ENCODE measurements at regions not wholly inside any gene's neighbourhood (a gene's known extent, or its start where the extent isn't known, plus 50 kb on each side); places are given as distances from the start of the nearest gene placed in this dataset.

- Mint-ChIP-seq H3K36me3 (no peaks in the 10 kb centered on the region), H3K27me3 (ENCODE audit: insufficient read depth, low read depth) (peaks cover 2% of the 10 kb centered on the region), H3K9me3 (peaks cover 44% of the 10 kb centered on the region), H3K4me1 (no peaks in the 10 kb centered on the region), H3K4me3 (no peak overlapping the region), H3K27ac (no peak overlapping the region)
- no peak overlapping the region for H2AFZ ChIP-seq (replicated peaks)
- no peak for DNase-seq (ENCODE audit: low spot score)
- no peak overlapping the region for H3K27ac ChIP-seq
- no peaks in the 10 kb centered on the region for H3K36me3 ChIP-seq
- H3F3A ChIP-seq (ENCODE audit: low read depth), result no peaks in the 10 kb centered on the region
- H3K9me3 ChIP-seq (ENCODE audit: low read depth), result no peaks in the 10 kb centered on the region
- no peak overlapping the region for H3K4me2 ChIP-seq
- H3K79me2 ChIP-seq (ENCODE audit: low read depth), result no peaks in the 10 kb centered on the region
- no peak overlapping the region for H3K4me3 ChIP-seq
- no peak overlapping the region for H3K9ac ChIP-seq
- H3K4me1 ChIP-seq, result no peaks in the 10 kb centered on the region
- TF ChIP-seq EZH2phosphoT487 (IDR thresholded peaks at IDR 0.05), result no peak
- no peak for TF ChIP-seq EZH2 (IDR thresholded peaks at IDR 0.05)
- TF ChIP-seq, protein P1, sequence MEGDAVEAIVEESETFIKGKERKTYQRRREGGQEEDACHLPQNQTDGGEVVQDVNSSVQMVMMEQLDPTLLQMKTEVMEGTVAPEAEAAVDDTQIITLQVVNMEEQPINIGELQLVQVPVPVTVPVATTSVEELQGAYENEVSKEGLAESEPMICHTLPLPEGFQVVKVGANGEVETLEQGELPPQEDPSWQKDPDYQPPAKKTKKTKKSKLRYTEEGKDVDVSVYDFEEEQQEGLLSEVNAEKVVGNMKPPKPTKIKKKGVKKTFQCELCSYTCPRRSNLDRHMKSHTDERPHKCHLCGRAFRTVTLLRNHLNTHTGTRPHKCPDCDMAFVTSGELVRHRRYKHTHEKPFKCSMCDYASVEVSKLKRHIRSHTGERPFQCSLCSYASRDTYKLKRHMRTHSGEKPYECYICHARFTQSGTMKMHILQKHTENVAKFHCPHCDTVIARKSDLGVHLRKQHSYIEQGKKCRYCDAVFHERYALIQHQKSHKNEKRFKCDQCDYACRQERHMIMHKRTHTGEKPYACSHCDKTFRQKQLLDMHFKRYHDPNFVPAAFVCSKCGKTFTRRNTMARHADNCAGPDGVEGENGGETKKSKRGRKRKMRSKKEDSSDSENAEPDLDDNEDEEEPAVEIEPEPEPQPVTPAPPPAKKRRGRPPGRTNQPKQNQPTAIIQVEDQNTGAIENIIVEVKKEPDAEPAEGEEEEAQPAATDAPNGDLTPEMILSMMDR (IDR thresholded peaks at IDR 0.05), result no peak
- H3K27me3 ChIP-seq, result no peaks in the 10 kb centered on the region
- no peaks in the 10 kb centered on the region for H4K20me1 ChIP-seq (ENCODE audit: low read depth)
Observed at GRCh38 chr12:38156497-38157245, 159.9 kb upstream of the ALG10B start.

GRCh38 chr12:38157274-38157932, 159.2 kb upstream of the ALG10B start:
- H3K4me2 ChIP-seq, result no peak overlapping the region
- no peaks in the 10 kb centered on the region for H3K4me1 ChIP-seq
- Mint-ChIP-seq H3K27me3 (ENCODE audit: insufficient read depth, low read depth) (peaks cover 2% of the 10 kb centered on the region), H3K27ac (no peak overlapping the region), H3K9me3 (peaks cover 44% of the 10 kb centered on the region), H3K4me1 (no peaks in the 10 kb centered on the region), H3K4me3 (no peak overlapping the region), H3K36me3 (no peaks in the 10 kb centered on the region)
- H3K4me3 ChIP-seq, result no peak overlapping the region
- H3K36me3 ChIP-seq, result no peaks in the 10 kb centered on the region
- H4K20me1 ChIP-seq (ENCODE audit: low read depth), result no peaks in the 10 kb centered on the region
- no peaks in the 10 kb centered on the region for H3F3A ChIP-seq (ENCODE audit: low read depth)
- H3K9ac ChIP-seq, result no peak overlapping the region
- H2AFZ ChIP-seq (replicated peaks), result no peak overlapping the region
- TF ChIP-seq EZH2phosphoT487 (IDR thresholded peaks at IDR 0.05) (no peak), EZH2 (IDR thresholded peaks at IDR 0.05) (no peak)
- TF ChIP-seq, protein P1 (IDR thresholded peaks at IDR 0.05), result no peak
- H3K79me2 ChIP-seq (ENCODE audit: low read depth), result no peaks in the 10 kb centered on the region
- DNase-seq (ENCODE audit: low spot score), result no peak
- no peaks in the 10 kb centered on the region for H3K27me3 ChIP-seq
- no peaks in the 10 kb centered on the region for H3K9me3 ChIP-seq (ENCODE audit: low read depth)
- H3K27ac ChIP-seq, result no peak overlapping the region

- H3K4me2 ChIP-seq, result no peak overlapping the region
- H3F3A ChIP-seq (ENCODE audit: low read depth), result no peaks in the 10 kb centered on the region
- H3K79me2 ChIP-seq (ENCODE audit: low read depth), result no peaks in the 10 kb centered on the region
- H3K4me3 Mint-ChIP-seq, result no peak overlapping the region
- no peak for TF ChIP-seq EZH2phosphoT487 (IDR thresholded peaks at IDR 0.05)
- TF ChIP-seq, protein P1 (IDR thresholded peaks at IDR 0.05), result no peak
- no peak for TF ChIP-seq EZH2 (IDR thresholded peaks at IDR 0.05)
- H3K27me3 Mint-ChIP-seq (ENCODE audit: insufficient read depth, low read depth), result peaks cover 2% of the 10 kb centered on the region
- H3K9ac ChIP-seq, result no peak overlapping the region
- H3K27ac ChIP-seq, result no peak overlapping the region
- DNase-seq (ENCODE audit: low spot score), result no peak
- no peak overlapping the region for H3K4me3 ChIP-seq
- no peaks in the 10 kb centered on the region for H3K9me3 ChIP-seq (ENCODE audit: low read depth)
- H3K4me1 ChIP-seq, result no peaks in the 10 kb centered on the region
- no peaks in the 10 kb centered on the region for H4K20me1 ChIP-seq (ENCODE audit: low read depth)
- H3K4me1 Mint-ChIP-seq, result no peaks in the 10 kb centered on the region
- H2AFZ ChIP-seq (replicated peaks), result no peak overlapping the region
- H3K36me3 ChIP-seq, result no peaks in the 10 kb centered on the region
- H3K27ac Mint-ChIP-seq, result no peak overlapping the region
- H3K36me3 Mint-ChIP-seq, result no peaks in the 10 kb centered on the region
- peaks cover 49% of the 10 kb centered on the region for H3K9me3 Mint-ChIP-seq
- no peaks in the 10 kb centered on the region for H3K27me3 ChIP-seq
Observed at GRCh38 chr12:38157933-38158401, 158.6 kb upstream of the ALG10B start.
